ENCODE measurements at regions not wholly inside any gene's neighbourhood (a gene's known extent, or its start where the extent isn't known, plus 50 kb on each side); places are given as distances from the start of the nearest gene placed in this dataset. TPM values are rescaled to one million over a fixed set of nuclear protein-coding genes. Genes with fewer than 3 reads are reported as not detected.

- intact Hi-C loops (cut with DNase I), result no loop called here
- TF ChIP-seq CTCF (IDR thresholded peaks at IDR 0.05) (no peak), POLR2A (IDR thresholded peaks at IDR 0.05) (no peak)
- H3K9me3 ChIP-seq, result no peaks in the 10 kb centered on the region
- 69% methylated on average over 5 of the region's 5 CpGs for WGBS, 2 donors
- ATAC-seq (no peak), DNase-seq (no peak)
- H3K27me3 ChIP-seq, result no peaks in the 10 kb centered on the region
- no peak overlapping the region for H3K27ac ChIP-seq
- H3K4me3 ChIP-seq, result no peak overlapping the region
- no peaks in the 10 kb centered on the region for H3K36me3 ChIP-seq (replicated peaks in 1 of 2; ENCODE audit: insufficient read depth in 1 of 2, low read depth in 2 of 2)
- no peaks in the 10 kb centered on the region for H3K4me1 ChIP-seq
These were observed 278.9 kb downstream of the SMOC2 start for GRCh38 chr6:168719901-168720300.

DNA sequence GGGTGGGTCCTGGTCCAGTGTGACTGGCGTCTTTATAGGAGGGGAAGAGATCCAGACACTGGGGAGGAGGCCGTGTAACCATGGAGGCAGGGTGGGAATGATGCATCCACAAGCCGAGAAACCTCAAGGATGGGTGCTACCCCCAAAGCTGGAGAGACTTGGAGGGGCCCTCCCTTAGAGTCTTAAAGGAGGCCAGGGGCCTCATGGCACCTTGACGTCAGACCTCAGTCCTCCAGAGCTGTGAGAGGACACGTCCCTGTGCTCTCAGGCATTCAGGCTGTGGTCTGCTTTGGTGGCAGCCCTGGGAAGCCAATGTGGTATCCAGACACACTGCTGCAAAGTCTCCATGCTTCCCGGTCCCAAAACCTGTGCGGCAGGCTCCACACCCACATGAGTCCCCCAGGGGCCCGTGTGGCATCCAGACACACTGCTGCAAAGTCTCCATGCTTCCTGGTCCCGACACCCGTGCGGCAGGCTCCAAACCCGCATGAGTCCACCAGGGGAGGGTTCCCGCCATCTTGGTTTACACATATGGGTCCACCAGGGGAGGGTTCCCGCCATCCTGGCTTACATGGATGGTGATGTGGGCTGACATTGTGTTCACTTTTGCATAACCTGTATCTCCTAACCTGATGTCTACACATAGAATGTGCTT, 278.0 kb downstream of the SMOC2 start:
- H3K27ac ChIP-seq, result no peak overlapping the region
- H3K4me1 ChIP-seq, result no peaks in the 10 kb centered on the region
- no peak overlapping the region for H3K4me3 ChIP-seq
- WGBS, 2 donors, result 79 to 85% methylated on average over 13 to 14 of the region's 14 CpGs
- no peaks in the 10 kb centered on the region for H3K27me3 ChIP-seq
- no peak for TF ChIP-seq POLR2A (IDR thresholded peaks at IDR 0.05)
- no peak for TF ChIP-seq CTCF (IDR thresholded peaks at IDR 0.05)
- no peaks in the 10 kb centered on the region for H3K36me3 ChIP-seq (replicated peaks in 1 of 2; ENCODE audit: insufficient read depth in 1 of 2, low read depth in 2 of 2)
- H3K9me3 ChIP-seq, result no peaks in the 10 kb centered on the region
- ATAC-seq (no peak), DNase-seq (no peak)
- intact Hi-C loops (cut with DNase I), result no loop called here

Small RNAs in the stretch of these regions (small RNA-seq; reads per million reads assigned to genes)
- gene AL513210.1, result not detected

Measured in body of pancreas (tissue), 4 donors.